Stimulated activated naive CD8-positive, alpha-beta T cell treated with anti-CD3 and anti-CD28 coated beads, Interleukin-15, amount 100 ng/mL, for 72 hours (primary cell): ENCODE measurements at regions not wholly inside any gene's neighbourhood (a gene's known extent, or its start where the extent isn't known, plus 50 kb on each side); places are given as distances from the start of the nearest gene placed in this dataset.

Experiments used
- ATAC-seq: fragments of 150-1000 bp; cut with Tn5 transposase; 2 replicates; pipeline ENCODE4 v1.10.0; 2021; ENCODE audit warnings: mild to moderate bottlenecking, moderate library complexity
- DNase-seq, 2 donors: peaks; one replicate each; pipeline ENCODE4 v3.0.0; 2021 to 2022
- H3K27ac Mint-ChIP-seq, 2 donors: one replicate each; pipeline ENCODE4 v1.8.0; 2022; ENCODE audit warnings: mild to moderate bottlenecking in 2 of 2, mixed read lengths in 2 of 2, moderate library complexity in 2 of 2
- H3K27me3 Mint-ChIP-seq: one replicate; pipeline ENCODE4 v1.8.0; 2022; ENCODE audit warnings: mixed read lengths
- H3K4me1 Mint-ChIP-seq: one replicate; pipeline ENCODE4 v1.8.0; 2022; ENCODE audit warnings: mild to moderate bottlenecking, mixed read lengths
- H3K4me3 Mint-ChIP-seq, 2 donors: one replicate each; pipeline ENCODE4 v1.8.0; 2022; ENCODE audit warnings: mild to moderate bottlenecking in 2 of 2, mixed read lengths in 2 of 2, moderate library complexity in 1 of 2
- H3K9me3 Mint-ChIP-seq, 2 donors: one replicate each; pipeline ENCODE4 v1.8.0; 2022; ENCODE audit warnings: mixed read lengths in 2 of 2

GRCh38 chr2:41772697-41773096 lies 275.1 kb upstream of the PKDCC start:
- no peak overlapping the region for H3K4me3 Mint-ChIP-seq
- H3K9me3 Mint-ChIP-seq, result no peaks in the 10 kb centered on the region
- ATAC-seq (no peak), DNase-seq (no peak)
- H3K27me3 Mint-ChIP-seq, result peaks cover 15% of the 10 kb centered on the region
- H3K27ac Mint-ChIP-seq, result no peak overlapping the region
- no peaks in the 10 kb centered on the region for H3K4me1 Mint-ChIP-seq

- peaks cover 14% of the 10 kb centered on the region for H3K27me3 Mint-ChIP-seq
- no peaks in the 10 kb centered on the region for H3K9me3 Mint-ChIP-seq
- DNase-seq, result no peak
- ATAC-seq, result no peak
- no peak overlapping the region for H3K27ac Mint-ChIP-seq
- no peak overlapping the region for H3K4me3 Mint-ChIP-seq
- no peaks in the 10 kb centered on the region for H3K4me1 Mint-ChIP-seq
Observed at GRCh38 chr2:41774011-41774605, 273.7 kb upstream of the PKDCC start.

- H3K4me3 Mint-ChIP-seq, result no peak overlapping the region
- DNase-seq (no peak), ATAC-seq (no peak)
- no peaks in the 10 kb centered on the region for H3K4me1 Mint-ChIP-seq
- no peak overlapping the region for H3K27ac Mint-ChIP-seq
- peaks cover 4% of the 10 kb centered on the region for H3K27me3 Mint-ChIP-seq
- H3K9me3 Mint-ChIP-seq, result no peaks in the 10 kb centered on the region
Observed at GRCh38 chr2:41775366-41776025, 272.3 kb upstream of the PKDCC start.

- H3K27ac Mint-ChIP-seq, result no peak overlapping the region
- no peak for ATAC-seq
- H3K27me3 Mint-ChIP-seq, result no peaks in the 10 kb centered on the region
- no peak for DNase-seq
- H3K9me3 Mint-ChIP-seq, result no peaks in the 10 kb centered on the region
- H3K4me3 Mint-ChIP-seq, result no peak overlapping the region
- no peaks in the 10 kb centered on the region for H3K4me1 Mint-ChIP-seq
Observed at GRCh38 chr2:41779888-41780287, 267.9 kb upstream of the PKDCC start.

GRCh38 chr2:41782306-41783158 lies 265.3 kb upstream of the PKDCC start:
- Mint-ChIP-seq H3K4me1 (no peaks in the 10 kb centered on the region), H3K4me3 (no peak overlapping the region), H3K27me3 (peaks cover 10% of the 10 kb centered on the region), H3K9me3 (no peaks in the 10 kb centered on the region), H3K27ac (no peak overlapping the region)
- peak; percentile 13 to 29 for DNase-seq
- ATAC-seq, result peak; percentile 39

GRCh38 chr2:41784496-41784895 lies 263.3 kb upstream of the PKDCC start:
- DNase-seq (no peak), ATAC-seq (no peak)
- H3K4me3 Mint-ChIP-seq, result no peak overlapping the region
- peaks cover 10% of the 10 kb centered on the region for H3K27me3 Mint-ChIP-seq
- no peak overlapping the region for H3K27ac Mint-ChIP-seq
- H3K9me3 Mint-ChIP-seq, result no peaks in the 10 kb centered on the region
- no peaks in the 10 kb centered on the region for H3K4me1 Mint-ChIP-seq

- Mint-ChIP-seq H3K9me3 (no peaks in the 10 kb centered on the region), H3K4me3 (no peak overlapping the region), H3K27me3 (peaks cover 10% of the 10 kb centered on the region), H3K4me1 (no peaks in the 10 kb centered on the region), H3K27ac (peak overlapping the region in 1 of 2 donors; percentile 20)
- ATAC-seq (no peak), DNase-seq (no peak)
Observed at GRCh38 chr2:41785251-41786022, 262.4 kb upstream of the PKDCC start.

- DNase-seq (no peak), ATAC-seq (no peak)
- Mint-ChIP-seq H3K4me1 (no peaks in the 10 kb centered on the region), H3K4me3 (no peak overlapping the region), H3K9me3 (peaks cover 6 to 7% of the 10 kb centered on the region in 2 donors), H3K27me3 (no peaks in the 10 kb centered on the region), H3K27ac (no peak overlapping the region)
Observed at GRCh38 chr2:41791523-41791922, 256.3 kb upstream of the PKDCC start.

- peaks cover 31% of the 10 kb centered on the region for H3K27me3 Mint-ChIP-seq
- H3K4me3 Mint-ChIP-seq, result no peak overlapping the region
- no peaks in the 10 kb centered on the region for H3K4me1 Mint-ChIP-seq
- DNase-seq (no peak), ATAC-seq (no peak)
- no peak overlapping the region for H3K27ac Mint-ChIP-seq
- peaks cover 9 to 11% of the 10 kb centered on the region in 2 donors for H3K9me3 Mint-ChIP-seq
Observed at GRCh38 chr2:41803361-41803760, 244.5 kb upstream of the PKDCC start.

- Mint-ChIP-seq H3K4me3 (no peak overlapping the region), H3K4me1 (no peaks in the 10 kb centered on the region), H3K9me3 (peaks cover 4 to 6% of the 10 kb centered on the region in 2 donors), H3K27me3 (peaks cover 40% of the 10 kb centered on the region), H3K27ac (no peak overlapping the region)
- ATAC-seq (no peak), DNase-seq (no peak)
Observed at GRCh38 chr2:41806286-41806685, 241.5 kb upstream of the PKDCC start.

GRCh38 chr2:41821167-41821566 lies 226.7 kb upstream of the PKDCC start:
- Mint-ChIP-seq H3K9me3 (peaks cover 23 to 25% of the 10 kb centered on the region in 2 donors), H3K4me3 (no peak overlapping the region), H3K27ac (no peak overlapping the region), H3K27me3 (peaks cover 30% of the 10 kb centered on the region), H3K4me1 (no peaks in the 10 kb centered on the region)
- DNase-seq (no peak), ATAC-seq (no peak)

- no peak for DNase-seq
- H3K4me3 Mint-ChIP-seq, result no peak overlapping the region
Observed at GRCh38 chr2:41826921-41827320, 220.9 kb upstream of the PKDCC start.

GRCh38 chr2:41827354-41827971 lies 220.4 kb upstream of the PKDCC start:
- Mint-ChIP-seq H3K27ac (no peak overlapping the region), H3K9me3 (no peaks in the 10 kb centered on the region), H3K27me3 (peaks cover 31% of the 10 kb centered on the region), H3K4me1 (no peaks in the 10 kb centered on the region), H3K4me3 (no peak overlapping the region)
- no peak for ATAC-seq
- DNase-seq, result no peak

More at GRCh38 chr2:41826921-41827320, 220.9 kb upstream of the PKDCC start:
- ATAC-seq, result no peak
- Mint-ChIP-seq H3K4me1 (no peaks in the 10 kb centered on the region), H3K27me3 (peaks cover 31% of the 10 kb centered on the region), H3K9me3 (no peaks in the 10 kb centered on the region), H3K27ac (no peak overlapping the region)

- Mint-ChIP-seq H3K9me3 (no peaks in the 10 kb centered on the region), H3K4me3 (no peak overlapping the region), H3K27me3 (peaks cover 37% of the 10 kb centered on the region), H3K4me1 (no peaks in the 10 kb centered on the region), H3K27ac (no peak overlapping the region)
- ATAC-seq (no peak), DNase-seq (no peak)
Observed at GRCh38 chr2:41828052-41828643, 219.7 kb upstream of the PKDCC start.

- Mint-ChIP-seq H3K4me1 (no peaks in the 10 kb centered on the region), H3K4me3 (no peak overlapping the region), H3K27ac (no peak overlapping the region), H3K27me3 (peaks cover 38% of the 10 kb centered on the region), H3K9me3 (no peaks in the 10 kb centered on the region)
- DNase-seq (no peak), ATAC-seq (no peak)
Observed at GRCh38 chr2:41829052-41829451, 218.8 kb upstream of the PKDCC start.
